Ectodermal cell (in vitro differentiated cells): ENCODE measurements at regions not wholly inside any gene's neighbourhood (a gene's known extent, or its start where the extent isn't known, plus 50 kb on each side); places are given as distances from the start of the nearest gene placed in this dataset.

Source experiments
- H3K27ac ChIP-seq: 2 replicates; pipeline ENCODE4 v1.7.0; 2013; ENCODE audit warnings: mild to moderate bottlenecking, low read depth, low read length; ENCODE audit not compliant: insufficient read depth, poor library complexity, severe bottlenecking
- H3K27me3 ChIP-seq: 2 replicates; pipeline ENCODE4 v1.7.0; 2013; ENCODE audit warnings: mild to moderate bottlenecking, low read length; ENCODE audit not compliant: insufficient read depth, control insufficient read depth, poor library complexity, severe bottlenecking
- H3K36me3 ChIP-seq: one replicate; pipeline ENCODE4 v1.7.0; 2013; ENCODE audit warnings: low read length; ENCODE audit not compliant: control insufficient read depth, insufficient read depth
- H3K4me1 ChIP-seq: one replicate; pipeline ENCODE4 v1.7.0; 2013; ENCODE audit warnings: low read length; ENCODE audit not compliant: control insufficient read depth, insufficient read depth
- H3K4me3 ChIP-seq: 2 replicates; pipeline ENCODE4 v1.7.0; 2013; ENCODE audit warnings: low read depth, low read length, control low read depth; ENCODE audit not compliant: insufficient read depth
- H3K9me3 ChIP-seq: 2 replicates; pipeline ENCODE4 v1.7.0; 2013; ENCODE audit warnings: mild to moderate bottlenecking, low read length, moderate library complexity; ENCODE audit not compliant: control insufficient read depth
- WGBS, 2 experiments: methylation state at CpG; one replicate each; pipeline ENCODE4 v1.1.7; 2013; ENCODE audit warnings: missing lambda C conversion rate in 2 of 2; 5-methylcytosine and 5-hydroxymethylcytosine counted together

DNA sequence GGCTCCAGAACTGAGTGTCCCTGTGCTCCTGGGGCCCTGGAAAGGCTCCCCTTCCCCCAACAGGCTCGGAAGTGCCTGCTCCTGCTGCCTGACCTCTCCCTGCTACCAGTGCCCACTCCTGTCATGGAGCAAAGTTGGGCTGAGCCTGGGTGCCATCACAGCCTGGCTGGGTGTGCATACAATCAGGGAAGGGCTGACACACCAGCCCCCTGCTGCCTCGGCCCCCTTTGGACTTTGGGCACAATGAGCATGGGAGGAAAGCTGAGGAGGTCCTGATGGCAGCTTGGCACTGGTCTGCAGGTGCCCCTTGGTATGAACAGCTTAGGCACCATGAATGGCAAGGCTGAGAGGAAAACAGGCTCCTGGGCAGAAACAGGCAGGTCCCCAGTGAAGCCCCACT is 405.0 kb downstream of the PID1 start:
- Histone ChIP-seq H3K4me1 (no peaks in the 10 kb centered on the region), H3K27ac (no peak overlapping the region), H3K4me3 (no peak overlapping the region), H3K27me3 (no peaks in the 10 kb centered on the region), H3K36me3 (no peaks in the 10 kb centered on the region), H3K9me3 (peaks cover 2% of the 10 kb centered on the region)
- WGBS, 2 experiments: 91 to 96% methylated on average over 2 of the region's 2 CpGs

DNA sequence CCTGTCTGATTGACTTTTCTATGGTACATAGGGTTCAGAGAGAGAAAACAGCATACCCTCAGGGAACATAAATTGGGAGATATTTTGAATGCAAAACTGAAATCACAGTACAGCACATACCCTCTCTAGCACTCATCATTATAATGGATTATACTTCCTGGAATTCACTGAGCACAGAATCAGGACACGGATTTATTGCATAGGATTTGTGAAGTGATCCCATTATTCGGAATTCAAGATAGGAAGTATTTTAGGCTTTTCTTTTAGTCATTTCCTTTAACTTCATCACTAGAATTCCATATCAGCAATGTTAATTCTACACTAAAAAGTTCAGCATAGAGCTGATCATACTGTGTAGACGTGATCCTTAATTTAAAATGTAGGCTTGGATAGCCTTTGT is 407.0 kb downstream of the PID1 start:
- Histone ChIP-seq H3K27me3 (no peaks in the 10 kb centered on the region), H3K36me3 (no peaks in the 10 kb centered on the region), H3K27ac (no peak overlapping the region), H3K4me1 (no peaks in the 10 kb centered on the region), H3K9me3 (peaks cover 2% of the 10 kb centered on the region), H3K4me3 (no peak overlapping the region)
- 95 to 100% methylated on average over 1 to 2 of the region's 3 CpGs for WGBS, 2 experiments

DNA sequence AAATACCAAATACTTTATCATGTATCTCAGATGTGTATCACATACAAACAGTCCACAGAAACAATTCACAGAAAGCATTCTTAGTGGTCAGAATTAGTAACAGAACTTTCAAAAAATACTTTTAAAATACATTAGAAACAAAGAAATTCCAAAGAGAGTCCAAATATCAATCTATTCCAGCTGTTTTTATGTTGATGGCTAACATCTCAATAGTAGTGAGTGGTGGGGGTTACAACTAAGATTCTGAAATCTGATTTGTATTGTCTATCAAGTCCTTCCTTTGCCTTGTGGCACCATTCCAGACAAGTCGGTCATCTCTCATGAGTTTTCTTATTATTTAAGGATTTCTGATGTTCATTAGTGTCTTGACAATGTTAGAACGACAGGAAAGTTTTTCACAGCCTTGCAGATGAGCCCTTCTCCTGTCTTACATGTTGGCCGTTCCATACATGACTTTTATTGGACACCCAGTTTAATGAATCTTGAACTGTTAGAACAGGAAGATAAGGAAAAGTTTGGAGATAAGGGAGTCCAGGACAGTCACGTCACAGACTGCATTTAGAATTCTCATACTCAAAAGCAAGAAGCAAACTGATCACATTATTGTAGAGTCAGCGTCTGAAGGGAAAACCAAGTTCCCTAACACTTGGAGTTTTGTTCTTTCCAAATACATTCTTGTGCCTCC is 410.3 kb downstream of the PID1 start:
- Histone ChIP-seq H3K36me3 (no peaks in the 10 kb centered on the region), H3K27me3 (no peaks in the 10 kb centered on the region), H3K4me1 (no peaks in the 10 kb centered on the region), H3K4me3 (no peak overlapping the region), H3K27ac (no peak overlapping the region), H3K9me3 (no peaks in the 10 kb centered on the region)
- WGBS, 2 experiments: 91% methylated on average over 5 of the region's 5 CpGs

DNA sequence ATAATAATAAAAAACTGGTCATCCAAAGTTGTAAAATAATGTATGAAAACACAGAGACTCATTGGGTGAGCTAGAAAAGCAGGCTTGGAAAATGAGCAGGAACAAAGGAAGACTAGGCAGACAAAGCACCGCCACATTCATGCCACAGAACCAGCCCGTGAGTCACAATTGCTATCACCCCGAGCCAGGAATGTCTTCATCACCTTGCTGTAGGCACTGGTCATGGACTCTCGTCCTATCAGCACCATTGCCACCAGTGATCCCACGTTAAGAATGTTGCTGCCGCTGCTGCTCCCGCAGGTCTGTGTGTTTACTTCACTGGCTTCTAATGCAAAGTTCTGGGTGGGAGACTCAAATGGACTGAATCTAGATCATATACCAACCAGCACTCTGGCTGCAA is 417.9 kb downstream of the PID1 start:
- H3K27me3 ChIP-seq: no peaks in the 10 kb centered on the region
- H3K4me1 ChIP-seq: no peaks in the 10 kb centered on the region
- no peak overlapping the region for H3K27ac ChIP-seq
- no peak overlapping the region for H3K4me3 ChIP-seq
- no peaks in the 10 kb centered on the region for H3K36me3 ChIP-seq
- 86% methylated on average over 7 of the region's 7 CpGs for WGBS, 2 experiments
- no peaks in the 10 kb centered on the region for H3K9me3 ChIP-seq

DNA sequence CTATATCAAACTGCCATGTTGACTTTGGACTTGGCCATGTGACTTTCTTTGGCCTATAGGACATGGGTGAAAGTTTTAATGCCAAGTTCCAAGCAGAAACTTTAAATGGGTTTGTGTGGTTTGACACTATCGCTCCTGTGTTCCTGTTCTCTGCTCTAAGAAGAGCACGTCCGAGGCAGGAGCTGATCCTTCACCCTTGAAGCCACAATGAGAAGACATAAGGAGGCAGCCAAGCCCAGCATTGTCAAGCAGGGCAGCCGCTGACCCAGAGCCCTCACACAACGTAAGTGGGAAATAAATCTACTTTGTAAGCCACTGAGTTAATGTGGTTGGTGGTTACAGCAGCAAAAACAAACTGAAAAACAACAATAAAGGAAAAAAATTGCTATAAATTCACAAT is 422.4 kb downstream of the PID1 start:
- Histone ChIP-seq H3K9me3 (no peaks in the 10 kb centered on the region), H3K27me3 (no peaks in the 10 kb centered on the region), H3K4me1 (no peaks in the 10 kb centered on the region), H3K4me3 (no peak overlapping the region), H3K27ac (no peak overlapping the region), H3K36me3 (no peaks in the 10 kb centered on the region)
- WGBS, 2 experiments: 93 to 96% methylated on average over 5 of the region's 5 CpGs

DNA sequence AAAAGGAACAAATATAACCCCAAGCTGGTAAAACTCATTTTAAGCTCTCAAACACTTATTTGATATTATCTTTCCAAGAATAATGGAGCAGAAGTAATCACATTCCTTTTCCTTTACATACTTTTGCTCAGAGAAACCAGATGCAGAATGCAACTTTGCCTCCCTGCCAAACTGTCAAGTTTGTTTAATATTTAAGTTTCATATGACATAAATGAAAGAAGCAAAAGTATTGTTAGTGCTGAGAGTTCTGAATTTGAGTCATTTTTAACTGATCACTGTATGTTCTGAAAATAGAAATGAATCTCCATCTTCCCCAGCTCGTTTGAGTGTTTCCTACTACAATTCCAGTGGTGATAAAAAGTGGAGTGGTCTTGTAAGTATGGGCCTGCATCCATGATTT is 423.4 kb downstream of the PID1 start:
- Histone ChIP-seq H3K4me3 (no peak overlapping the region), H3K36me3 (no peaks in the 10 kb centered on the region), H3K27me3 (no peaks in the 10 kb centered on the region), H3K27ac (no peak overlapping the region), H3K4me1 (no peaks in the 10 kb centered on the region), H3K9me3 (no peaks in the 10 kb centered on the region)
- 100% methylated on average over 1 of the region's 1 CpG for WGBS, 2 experiments

DNA sequence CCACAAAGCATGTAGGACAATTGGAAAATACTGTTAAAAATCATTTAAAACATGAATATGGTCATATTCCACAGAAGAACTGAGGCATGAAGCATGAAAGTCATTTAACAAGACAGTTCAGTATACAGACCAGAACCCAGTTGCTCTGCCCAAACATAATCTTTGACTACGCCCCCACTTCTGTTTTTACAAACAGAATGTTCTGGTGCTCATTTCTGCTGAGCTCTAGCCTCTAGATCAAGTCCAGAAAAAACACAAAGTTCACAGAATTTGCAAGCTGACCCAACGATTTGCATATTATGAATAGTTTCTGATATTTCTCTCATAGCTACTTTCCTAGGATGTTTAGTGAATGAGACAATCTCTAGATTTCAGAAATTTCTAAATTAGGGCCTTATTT is 424.9 kb downstream of the PID1 start:
- Histone ChIP-seq H3K4me3 (no peak overlapping the region), H3K4me1 (no peaks in the 10 kb centered on the region), H3K36me3 (no peaks in the 10 kb centered on the region), H3K27me3 (no peaks in the 10 kb centered on the region), H3K27ac (no peak overlapping the region), H3K9me3 (no peaks in the 10 kb centered on the region)
- WGBS, 2 experiments: 94 to 100% methylated on average over 1 to 2 of the region's 2 CpGs

DNA sequence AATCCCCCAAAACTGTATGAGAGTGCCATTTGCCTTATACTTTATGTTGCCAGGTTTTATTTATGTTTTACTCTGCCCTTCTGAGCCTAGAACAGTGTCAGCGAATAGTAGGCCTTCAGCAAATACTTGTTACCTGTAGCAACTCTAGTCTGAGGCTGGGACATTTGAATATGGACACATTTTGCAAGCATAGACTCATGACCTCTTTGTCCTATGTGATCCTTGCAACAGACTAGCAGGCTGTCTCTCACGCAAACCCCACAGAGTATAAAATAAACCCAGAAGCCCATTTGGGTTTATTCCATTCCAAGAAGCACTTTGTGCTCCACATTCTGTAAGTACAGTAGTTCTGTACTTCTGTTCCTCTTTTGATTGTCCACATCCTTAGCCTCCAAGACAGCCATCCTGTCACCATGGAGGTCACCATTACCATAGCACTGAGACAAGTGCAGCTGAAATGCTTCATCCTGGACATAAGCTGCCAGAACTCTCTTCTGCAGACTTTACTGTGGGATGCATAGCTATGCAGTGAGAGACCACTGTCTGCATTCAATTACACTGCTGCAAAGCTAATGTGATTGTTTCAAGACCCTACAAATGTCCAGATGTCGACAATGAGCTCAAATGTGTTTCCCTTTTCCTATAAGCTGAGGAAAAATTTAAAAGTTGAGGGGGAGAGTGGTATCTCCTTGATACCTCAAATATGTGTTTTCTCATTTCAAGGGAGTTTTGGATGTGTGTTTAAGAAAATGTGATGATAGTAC is 425.7 kb downstream of the PID1 start:
- 96% methylated on average over 3 of the region's 3 CpGs for WGBS, 2 experiments
- no peaks in the 10 kb centered on the region for H3K36me3 ChIP-seq
- no peak overlapping the region for H3K27ac ChIP-seq
- H3K27me3 ChIP-seq: no peaks in the 10 kb centered on the region
- no peaks in the 10 kb centered on the region for H3K9me3 ChIP-seq
- H3K4me1 ChIP-seq: no peaks in the 10 kb centered on the region
- no peak overlapping the region for H3K4me3 ChIP-seq

DNA sequence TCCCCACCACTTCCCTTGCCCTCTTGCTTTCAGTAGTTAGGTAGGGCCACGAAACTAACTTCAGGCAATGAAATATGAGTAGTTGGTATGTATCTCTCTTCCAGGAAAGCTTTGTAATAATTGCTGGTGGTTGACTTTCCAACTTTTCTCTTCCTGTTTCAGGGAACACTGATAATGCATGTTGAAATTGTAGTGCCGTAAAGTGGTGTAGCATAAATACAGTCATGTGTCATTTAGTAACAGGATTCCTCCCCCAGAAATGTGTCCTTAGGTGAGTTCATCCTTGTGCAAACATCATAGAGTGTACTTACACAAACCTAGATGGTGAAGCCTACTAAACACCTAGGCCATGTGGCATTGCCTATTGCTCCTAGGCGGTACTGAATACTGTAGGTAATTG is 429.2 kb downstream of the PID1 start:
- H3K9me3 ChIP-seq: no peaks in the 10 kb centered on the region
- WGBS, 2 experiments: 88 to 93% methylated on average over 1 to 2 of the region's 3 CpGs
- no peaks in the 10 kb centered on the region for H3K27me3 ChIP-seq
- H3K36me3 ChIP-seq: no peaks in the 10 kb centered on the region
- no peak overlapping the region for H3K27ac ChIP-seq
- no peak overlapping the region for H3K4me3 ChIP-seq
- H3K4me1 ChIP-seq: no peaks in the 10 kb centered on the region

DNA sequence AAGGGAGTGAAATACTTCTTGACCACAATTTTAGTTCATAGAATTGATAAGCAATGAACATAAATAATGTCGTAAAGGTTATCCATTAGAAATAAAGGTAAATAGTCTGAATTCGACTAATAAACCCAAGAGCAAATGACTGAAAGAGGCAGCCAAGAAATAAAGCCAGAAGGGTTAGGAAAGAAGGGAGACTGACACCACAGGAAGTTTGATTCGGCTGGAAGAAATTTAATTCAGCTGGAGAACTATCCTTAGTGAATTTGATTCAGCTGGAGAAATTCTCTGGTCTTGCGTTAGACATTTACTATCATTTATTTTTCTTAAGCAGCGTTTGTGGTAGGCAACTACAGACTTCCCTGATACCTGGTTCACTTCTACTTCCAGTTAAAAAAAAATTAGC is 429.6 kb downstream of the PID1 start:
- Histone ChIP-seq H3K4me1 (no peaks in the 10 kb centered on the region), H3K4me3 (no peak overlapping the region), H3K36me3 (no peaks in the 10 kb centered on the region), H3K9me3 (no peaks in the 10 kb centered on the region), H3K27ac (no peak overlapping the region), H3K27me3 (no peaks in the 10 kb centered on the region)
- WGBS, 2 experiments: 93 to 94% methylated on average over 5 of the region's 5 CpGs
